Right cardiac atrium (tissue), 5 donors: ENCODE measurements at regions not wholly inside any gene's neighbourhood (a gene's known extent, or its start where the extent isn't known, plus 50 kb on each side); places are given as distances from the start of the nearest gene placed in this dataset.

ENCODE experiments used
- ATAC-seq, 2 donors: fragments of 200-7000 bp; cut with Tn5 transposase; one replicate each; pipeline versions ENCODE4 v1.8.0 to v1.9.1; 2020; ENCODE audit warnings: moderate library complexity in 2 of 2, mild to moderate bottlenecking in 1 of 2
- DNase-seq, 3 donors: peaks; one replicate each; pipeline ENCODE4 v3.0.0-alpha.2; 2020
- H3K27ac ChIP-seq: one replicate; pipeline ENCODE4 v1.5.1; 2013; ENCODE audit warnings: mild to moderate bottlenecking, low read length, control low read depth, moderate library complexity
- H3K27me3 ChIP-seq: one replicate; pipeline ENCODE4 v1.6.1; 2013; ENCODE audit not compliant: control insufficient read depth, insufficient read depth
- H3K4me1 ChIP-seq: one replicate; pipeline ENCODE4 v1.6.1; 2013; ENCODE audit warnings: low read length; ENCODE audit not compliant: control insufficient read depth, insufficient read depth
- H3K4me3 ChIP-seq: one replicate; pipeline ENCODE4 v1.5.1; 2013; ENCODE audit warnings: low read length, control low read depth
- H3K9me3 ChIP-seq: one replicate; pipeline ENCODE4 v1.6.1; 2013; ENCODE audit warnings: low read length; ENCODE audit not compliant: control insufficient read depth
- WGBS: extraction: QIAGEN DNeasy Blood & Tissue Kit; methylation state at CpG from one replicate; pipeline ENCODE4 v1.1.7; 2013; 5-methylcytosine and 5-hydroxymethylcytosine counted together
- intact Hi-C, 4 donors: fragments of 100-400 bp; cut with DNase I; formaldehyde crosslinking; loops; one replicate each; pipeline versions ENCODE4 v1.11.0 to v1.14.0; 2022 to 2023
- donor health status: healthy with polysubstance abuse.
- donor health status: DM: no; HTN: yes; CAD: no.
- donor health status: DM: no; HTN: no; CAD: no.
- donor health status: DM: no; HTN: yes; CAD: no; lungs with severe emphysema.
- donor health status: DM: yes; HTN: yes; CAD: no.

DNA sequence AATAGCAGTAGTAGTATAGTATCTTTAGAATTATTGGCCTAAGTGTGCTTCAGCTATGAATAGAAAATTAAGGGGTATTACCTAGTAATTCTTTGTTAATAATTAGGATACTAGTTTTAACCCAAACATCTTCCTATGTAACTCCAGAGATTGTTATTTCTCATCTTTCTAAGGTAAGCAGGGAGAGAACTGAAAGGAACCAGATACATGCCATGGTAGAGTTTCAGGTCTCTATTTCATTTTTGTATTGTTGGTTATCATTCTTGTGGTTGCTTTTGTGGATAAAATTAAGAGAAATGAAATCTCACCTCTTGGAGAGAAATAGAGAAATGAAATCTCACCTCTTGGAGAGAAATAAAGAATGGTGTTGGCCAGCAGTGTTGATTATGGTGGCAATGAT is 597.1 kb upstream of the CT83 start:
- no peak for ATAC-seq
- intact Hi-C loops, result no loop called here
- no peak for DNase-seq
- Histone ChIP-seq H3K27ac (no peak overlapping the region), H3K9me3 (no peaks in the 10 kb centered on the region), H3K27me3 (no peaks in the 10 kb centered on the region), H3K4me1 (no peaks in the 10 kb centered on the region), H3K4me3 (no peak overlapping the region)

DNA sequence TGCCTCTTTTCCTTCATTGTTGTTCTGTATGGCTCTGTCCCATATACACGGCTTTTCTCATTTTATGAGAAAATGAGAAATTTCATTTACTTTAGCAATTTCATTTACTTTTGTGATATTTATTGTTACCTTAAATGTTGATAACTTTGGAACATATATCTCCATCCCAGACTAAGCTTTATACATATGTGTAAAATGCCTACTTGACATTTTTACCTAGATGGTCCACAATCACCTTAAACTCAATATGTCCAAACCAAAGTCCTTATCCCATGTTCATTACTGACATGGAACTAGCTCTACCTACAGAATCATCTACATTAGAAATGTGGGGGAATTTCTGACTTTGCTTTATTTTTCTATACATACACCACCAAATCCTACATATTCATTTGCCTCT is 590.5 kb upstream of the CT83 start:
- DNase-seq (no peak), ATAC-seq (no peak)
- 86% methylated on average over 1 of the region's 1 CpG for WGBS

DNA sequence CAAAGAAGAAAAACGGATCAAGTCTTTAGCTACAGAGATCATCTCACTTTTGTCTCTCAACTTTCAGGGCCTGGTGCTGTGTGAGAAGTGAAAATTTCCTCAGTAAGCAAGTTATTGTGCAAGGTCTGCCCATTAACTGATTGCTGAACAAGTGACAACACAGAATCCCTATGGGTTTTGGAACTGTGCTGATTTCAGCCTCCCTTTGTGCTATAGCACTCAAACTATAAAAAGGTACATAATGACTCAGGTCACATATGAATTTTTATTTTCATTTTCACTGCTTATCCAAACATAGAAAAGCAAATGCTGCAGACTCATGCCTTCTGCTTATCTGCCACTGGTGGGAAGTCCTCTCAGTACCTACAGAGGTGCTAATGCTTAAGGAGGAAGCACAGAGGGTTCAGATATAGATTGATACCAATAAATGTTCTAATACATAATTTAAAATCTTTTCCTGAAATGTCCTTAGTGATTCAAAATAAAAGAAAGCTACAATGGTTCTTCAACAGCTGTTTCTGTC is 576.2 kb upstream of the CT83 start:
- Histone ChIP-seq H3K4me1 (no peaks in the 10 kb centered on the region), H3K27ac (no peak overlapping the region), H3K9me3 (no peaks in the 10 kb centered on the region), H3K4me3 (no peak overlapping the region), H3K27me3 (no peaks in the 10 kb centered on the region)
- ATAC-seq (no peak), DNase-seq (no peak)
- 29% methylated on average over 1 of the region's 1 CpG for WGBS
- intact Hi-C loops, result no loop called here

More for the DNA sequence above, 590.5 kb upstream of the CT83 start:
- no peaks in the 10 kb centered on the region for H3K4me1 ChIP-seq
- H3K9me3 ChIP-seq, result no peaks in the 10 kb centered on the region
- intact Hi-C loops, result no loop called here
- H3K4me3 ChIP-seq, result no peak overlapping the region
- H3K27me3 ChIP-seq, result no peaks in the 10 kb centered on the region
- H3K27ac ChIP-seq, result no peak overlapping the region

DNA sequence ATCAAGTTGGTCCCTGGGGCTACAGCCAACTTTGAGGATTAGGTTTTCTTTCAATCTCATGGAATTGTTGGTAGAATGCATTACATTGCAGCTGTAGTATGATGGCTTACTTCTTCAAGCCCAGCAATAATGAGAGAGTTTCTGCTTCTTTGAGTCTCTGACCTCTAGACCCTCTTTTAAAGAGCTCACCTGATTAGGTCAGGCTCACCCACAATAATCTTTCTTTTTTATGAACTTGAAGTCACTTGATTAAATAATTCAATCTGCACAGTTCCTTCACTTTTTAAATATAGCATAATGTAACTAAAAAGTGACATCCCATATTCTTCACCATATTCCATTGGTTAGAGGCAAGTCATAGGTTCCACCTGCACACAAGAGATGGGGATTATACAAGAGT is 547.5 kb upstream of the CT83 start:
- intact Hi-C loops, result no loop called here
- H3K4me1 ChIP-seq, result no peaks in the 10 kb centered on the region
- ATAC-seq (no peak), DNase-seq (no peak)
- no peaks in the 10 kb centered on the region for H3K27me3 ChIP-seq
- H3K27ac ChIP-seq, result no peak overlapping the region
- no peaks in the 10 kb centered on the region for H3K9me3 ChIP-seq
- H3K4me3 ChIP-seq, result no peak overlapping the region

DNA sequence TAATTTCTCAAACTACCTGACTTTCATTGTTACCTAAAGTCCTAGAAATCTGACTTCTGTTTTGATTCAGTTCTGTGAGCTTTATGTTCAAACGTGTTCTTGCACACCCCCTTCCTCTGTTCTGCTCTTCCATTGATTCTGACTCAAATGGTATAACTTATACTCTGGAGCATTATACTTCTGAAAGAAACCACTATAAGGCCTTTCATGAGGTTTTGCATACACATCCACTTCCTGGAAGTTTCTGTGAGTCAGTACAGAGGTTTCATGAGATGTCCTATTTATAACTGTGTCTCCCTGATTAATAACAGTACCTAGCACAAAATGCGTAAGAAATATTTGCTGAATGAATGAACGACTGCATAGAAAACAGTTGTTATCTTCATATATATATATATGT is 540.2 kb upstream of the CT83 start:
- intact Hi-C loops, result no loop called here
- H3K4me1 ChIP-seq, result no peaks in the 10 kb centered on the region
- H3K9me3 ChIP-seq, result no peaks in the 10 kb centered on the region
- H3K27ac ChIP-seq, result no peak overlapping the region
- 56% methylated on average over 3 of the region's 3 CpGs for WGBS
- H3K4me3 ChIP-seq, result no peak overlapping the region
- ATAC-seq (no peak), DNase-seq (no peak)
- no peaks in the 10 kb centered on the region for H3K27me3 ChIP-seq

DNA sequence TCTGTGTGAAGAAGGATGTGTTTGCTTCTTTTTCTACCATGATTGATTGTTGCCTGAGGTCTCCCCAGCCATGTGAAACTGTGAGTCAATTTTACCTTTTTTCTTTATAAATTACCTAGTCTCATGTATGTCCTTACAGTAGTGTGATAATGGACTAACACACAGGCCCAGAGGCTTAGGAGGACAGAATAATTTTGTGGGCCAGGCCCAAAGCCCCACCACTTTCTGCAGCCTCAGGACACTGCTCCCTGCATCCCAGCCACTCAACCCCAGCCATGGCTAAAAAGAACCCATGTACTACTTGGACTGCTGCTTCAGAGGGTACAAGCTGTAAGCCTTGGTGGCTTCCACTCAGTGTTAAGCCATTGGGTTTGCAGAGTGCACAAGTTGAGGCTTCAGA is 512.7 kb upstream of the CT83 start:
- H3K27me3 ChIP-seq, result no peaks in the 10 kb centered on the region
- H3K9me3 ChIP-seq, result no peaks in the 10 kb centered on the region
- H3K27ac ChIP-seq, result no peak overlapping the region
- DNase-seq (no peak), ATAC-seq (no peak)
- intact Hi-C loops, result no loop called here
- no peak overlapping the region for H3K4me3 ChIP-seq
- no peaks in the 10 kb centered on the region for H3K4me1 ChIP-seq

DNA sequence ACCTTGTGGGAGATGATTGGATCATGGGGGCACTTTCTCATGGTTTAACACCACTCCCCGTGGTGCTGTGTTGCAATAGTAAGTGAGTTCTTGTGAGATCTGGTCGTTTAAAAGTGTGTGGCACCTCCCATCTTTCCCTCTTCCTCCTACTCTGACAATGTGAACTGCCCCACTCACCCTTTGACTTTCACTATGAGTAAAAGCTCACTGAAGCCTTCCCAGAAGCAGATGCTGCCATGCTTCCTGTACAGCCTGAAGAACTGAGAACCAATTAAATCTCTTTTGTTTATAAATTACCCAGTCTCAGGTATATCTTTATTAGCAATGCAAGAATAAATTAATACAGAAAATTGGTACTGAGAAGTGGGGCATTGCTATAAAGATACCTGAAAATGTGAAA is 509.6 kb upstream of the CT83 start:
- H3K27ac ChIP-seq, result no peak overlapping the region
- H3K27me3 ChIP-seq, result no peaks in the 10 kb centered on the region
- H3K9me3 ChIP-seq, result no peaks in the 10 kb centered on the region
- 59% methylated on average over 2 of the region's 2 CpGs for WGBS
- intact Hi-C loops, result no loop called here
- no peak overlapping the region for H3K4me3 ChIP-seq
- no peaks in the 10 kb centered on the region for H3K4me1 ChIP-seq
- ATAC-seq, result no peak
- no peak for DNase-seq

DNA sequence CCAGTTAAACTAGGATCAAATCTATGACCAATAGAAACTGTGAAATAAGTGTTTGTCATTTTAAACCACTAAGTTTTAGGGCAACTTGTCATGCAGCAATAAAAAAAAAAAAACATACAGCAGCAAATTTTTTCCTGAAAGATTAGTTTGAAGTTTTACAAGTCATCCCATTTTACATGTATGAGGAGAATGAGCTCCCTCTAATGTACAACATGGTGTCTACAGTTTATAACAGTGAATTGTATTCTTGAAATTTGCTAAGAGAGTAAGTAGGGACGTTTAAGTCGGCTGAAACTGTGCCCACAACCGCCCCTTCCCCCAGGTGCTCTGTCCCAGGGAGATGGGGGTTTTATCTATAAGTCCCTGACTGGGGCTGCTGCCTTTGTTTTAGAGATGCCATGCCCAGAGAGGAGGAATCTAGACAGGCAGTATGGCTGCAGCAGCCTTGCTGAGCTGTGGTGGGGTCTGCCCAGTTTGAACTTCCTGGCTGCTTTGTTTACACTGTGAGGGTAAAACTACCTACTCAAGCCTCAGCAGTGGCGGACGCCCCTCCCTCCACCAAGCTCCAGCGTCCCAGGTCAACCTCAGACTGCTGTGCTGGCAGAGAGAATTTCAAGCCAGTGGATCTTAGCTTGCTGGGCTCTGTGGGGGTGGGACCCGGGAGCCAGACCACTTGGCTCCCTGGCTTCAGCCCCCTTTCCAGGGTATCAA is 499.3 kb upstream of the CT83 start:
- intact Hi-C loops, result no loop called here
- no peaks in the 10 kb centered on the region for H3K4me1 ChIP-seq
- H3K9me3 ChIP-seq, result no peaks in the 10 kb centered on the region
- H3K4me3 ChIP-seq, result no peak overlapping the region
- 19% methylated on average over 7 of the region's 7 CpGs for WGBS
- no peaks in the 10 kb centered on the region for H3K27me3 ChIP-seq
- ATAC-seq, result no peak
- H3K27ac ChIP-seq, result no peak overlapping the region
- DNase-seq, result no peak

DNA sequence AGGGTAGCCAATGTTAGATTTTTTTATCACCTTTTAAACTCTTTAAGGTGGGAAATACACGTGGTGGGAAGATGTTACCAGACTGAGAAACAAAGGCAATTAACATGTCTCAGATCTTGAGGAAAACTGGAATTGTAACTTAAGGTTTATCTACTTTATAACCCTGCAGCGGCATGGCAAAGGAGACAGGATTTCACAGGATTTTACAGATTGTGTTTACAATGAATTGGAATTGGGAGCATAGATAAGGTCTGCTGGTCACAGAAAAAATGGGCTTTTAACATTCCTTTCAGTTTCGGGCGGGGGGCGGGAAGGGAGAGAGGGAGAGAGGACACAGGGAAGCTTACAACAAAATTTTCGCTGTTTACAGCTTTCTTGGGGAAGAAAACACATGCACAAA is 467.5 kb upstream of the CT83 start:
- no peak overlapping the region for H3K4me3 ChIP-seq
- H3K9me3 ChIP-seq, result no peaks in the 10 kb centered on the region
- no peak overlapping the region for H3K27ac ChIP-seq
- H3K4me1 ChIP-seq, result no peaks in the 10 kb centered on the region
- ATAC-seq (no peak), DNase-seq (no peak)
- no peaks in the 10 kb centered on the region for H3K27me3 ChIP-seq
- WGBS, result 17% methylated on average over 6 of the region's 6 CpGs
- intact Hi-C loops, result no loop called here

DNA sequence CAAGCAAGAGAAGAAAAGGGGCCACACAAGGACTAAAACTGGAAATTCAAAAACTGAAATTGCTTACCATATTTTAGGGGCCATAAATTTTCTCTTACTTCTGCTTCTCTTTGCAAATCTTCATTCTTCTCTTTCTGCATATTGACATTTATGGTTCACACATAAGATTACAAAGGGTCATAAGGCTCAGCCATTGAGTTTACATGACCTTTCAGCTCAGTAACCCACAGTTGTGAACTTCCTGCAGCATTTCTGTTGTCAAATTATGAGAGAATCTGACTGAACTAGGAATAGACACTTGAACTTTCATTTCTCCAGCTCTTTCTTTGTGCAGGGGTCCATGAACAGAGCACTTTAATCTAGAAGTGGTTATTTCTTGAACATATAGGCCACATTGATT is 434.8 kb upstream of the CT83 start:
- intact Hi-C loops, result no loop called here
- Histone ChIP-seq H3K27me3 (no peaks in the 10 kb centered on the region), H3K9me3 (no peaks in the 10 kb centered on the region), H3K4me3 (no peak overlapping the region), H3K27ac (no peak overlapping the region), H3K4me1 (no peaks in the 10 kb centered on the region)
- DNase-seq (no peak), ATAC-seq (no peak)

DNA sequence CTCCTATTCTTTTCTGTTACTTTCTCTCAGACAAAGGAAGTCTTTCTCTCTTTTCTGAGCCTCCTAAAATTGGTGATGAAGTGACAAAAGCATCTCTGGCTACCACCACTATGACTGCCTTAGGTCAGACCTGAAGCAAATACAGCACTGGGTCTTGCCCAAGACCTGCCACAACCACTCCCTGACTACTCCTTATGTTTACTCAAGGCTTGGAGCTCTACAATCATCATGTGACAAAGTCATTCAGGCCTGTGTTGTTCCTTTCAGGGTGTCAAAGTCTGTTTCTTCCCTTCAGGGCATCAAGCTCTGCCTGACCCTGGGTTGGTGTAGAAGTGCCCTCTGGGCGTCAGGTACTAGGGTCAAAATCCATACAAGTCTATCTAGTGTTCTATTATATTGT is 419.2 kb upstream of the CT83 start:
- intact Hi-C loops, result no loop called here
- WGBS, result 77% methylated on average over 1 of the region's 1 CpG
- Histone ChIP-seq H3K9me3 (no peaks in the 10 kb centered on the region), H3K27ac (no peak overlapping the region), H3K4me1 (no peaks in the 10 kb centered on the region), H3K4me3 (no peak overlapping the region), H3K27me3 (no peaks in the 10 kb centered on the region)
- ATAC-seq (no peak), DNase-seq (no peak)

DNA sequence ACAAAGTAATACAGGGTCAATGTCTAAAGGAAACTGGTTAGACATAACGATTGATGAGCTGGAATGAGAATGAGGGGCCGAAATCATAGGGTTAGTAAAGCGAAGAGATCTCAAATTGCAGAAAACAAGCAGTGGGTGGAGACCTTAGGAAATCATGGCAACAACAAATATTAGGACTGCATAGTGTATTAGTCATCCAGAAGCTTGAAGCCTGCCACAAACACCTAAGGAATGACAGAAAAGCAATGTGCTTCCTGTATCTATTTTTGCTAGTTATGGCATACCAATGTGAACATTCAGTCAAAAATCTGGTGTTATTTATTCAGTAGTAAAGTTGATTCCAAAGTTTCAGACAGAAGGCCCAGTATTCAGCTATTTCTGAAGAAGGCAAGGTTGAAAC is 410.9 kb upstream of the CT83 start:
- no peak overlapping the region for H3K27ac ChIP-seq
- H3K9me3 ChIP-seq, result no peaks in the 10 kb centered on the region
- no peaks in the 10 kb centered on the region for H3K4me1 ChIP-seq
- 54% methylated on average over 3 of the region's 3 CpGs for whole genome bisulfite sequencing
- H3K4me3 ChIP-seq, result no peak overlapping the region
- no peak for ATAC-seq
- intact Hi-C loops, result no loop called here
- DNase-seq, result no peak
- no peaks in the 10 kb centered on the region for H3K27me3 ChIP-seq
